Retinal pigment epithelial cell (primary cell): ENCODE measurements at regions not wholly inside any gene's neighbourhood (a gene's known extent, or its start where the extent isn't known, plus 50 kb on each side); places are given as distances from the start of the nearest gene placed in this dataset.

Source experiments
- DNase-seq: peaks from one replicate; pipeline ENCODE4 v3.0.0-alpha.2; 2010; ENCODE audit warnings: low read depth
- H3K4me3 ChIP-seq: 2 replicates; pipeline ENCODE4 v1.5.1; 2011; ENCODE audit warnings: mild to moderate bottlenecking, low read length, control low read depth, moderate library complexity
- TF ChIP-seq, protein P1 (sequence below): conservative IDR thresholded peaks from 2 replicates; pipeline ENCODE4 v1.5.1; 2011; ENCODE audit warnings: low read depth, low read length, control low read depth, inconsistent platforms

DNA sequence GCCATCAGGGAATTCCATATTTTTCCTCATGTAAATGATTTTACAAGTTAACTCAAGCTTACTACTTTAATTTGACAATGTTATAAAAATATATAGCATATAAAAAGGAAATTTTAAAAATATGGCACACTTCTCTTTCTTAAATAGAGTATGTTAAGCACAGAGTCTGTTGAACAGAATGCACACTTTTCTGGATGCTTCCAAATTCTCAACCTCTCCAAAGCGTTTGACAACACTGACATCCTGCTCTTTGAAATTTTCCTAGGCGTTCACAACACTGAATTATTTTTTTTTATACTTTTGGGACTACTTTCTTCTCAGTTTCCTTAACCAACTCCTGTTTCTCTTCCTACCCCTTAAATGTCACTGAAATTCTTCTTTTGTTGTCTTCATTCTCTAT lies 117.8 kb upstream of the PLXNA2 start:
- TF ChIP-seq, protein P1, sequence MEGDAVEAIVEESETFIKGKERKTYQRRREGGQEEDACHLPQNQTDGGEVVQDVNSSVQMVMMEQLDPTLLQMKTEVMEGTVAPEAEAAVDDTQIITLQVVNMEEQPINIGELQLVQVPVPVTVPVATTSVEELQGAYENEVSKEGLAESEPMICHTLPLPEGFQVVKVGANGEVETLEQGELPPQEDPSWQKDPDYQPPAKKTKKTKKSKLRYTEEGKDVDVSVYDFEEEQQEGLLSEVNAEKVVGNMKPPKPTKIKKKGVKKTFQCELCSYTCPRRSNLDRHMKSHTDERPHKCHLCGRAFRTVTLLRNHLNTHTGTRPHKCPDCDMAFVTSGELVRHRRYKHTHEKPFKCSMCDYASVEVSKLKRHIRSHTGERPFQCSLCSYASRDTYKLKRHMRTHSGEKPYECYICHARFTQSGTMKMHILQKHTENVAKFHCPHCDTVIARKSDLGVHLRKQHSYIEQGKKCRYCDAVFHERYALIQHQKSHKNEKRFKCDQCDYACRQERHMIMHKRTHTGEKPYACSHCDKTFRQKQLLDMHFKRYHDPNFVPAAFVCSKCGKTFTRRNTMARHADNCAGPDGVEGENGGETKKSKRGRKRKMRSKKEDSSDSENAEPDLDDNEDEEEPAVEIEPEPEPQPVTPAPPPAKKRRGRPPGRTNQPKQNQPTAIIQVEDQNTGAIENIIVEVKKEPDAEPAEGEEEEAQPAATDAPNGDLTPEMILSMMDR = no peak
- no peak for DNase-seq

DNA sequence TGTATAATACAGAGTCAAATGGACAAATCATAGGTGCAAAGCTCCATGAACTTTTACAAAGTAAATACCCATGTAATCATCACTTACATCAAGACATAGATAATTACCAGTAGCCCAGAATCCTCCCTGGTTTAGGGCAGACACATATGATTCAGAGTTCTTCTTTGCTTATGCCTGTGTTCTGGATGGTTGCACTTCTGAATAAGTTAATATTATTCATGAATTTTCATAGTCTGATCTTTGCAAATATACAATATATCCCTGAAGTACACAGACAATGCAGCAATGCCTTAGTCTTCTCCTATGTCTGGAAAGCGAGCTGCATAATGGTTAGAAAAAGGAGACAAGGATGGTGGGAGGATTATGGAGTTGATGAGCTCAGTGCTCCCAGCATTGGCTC lies 122.4 kb upstream of the PLXNA2 start:
- no peak for DNase-seq
- H3K4me3 ChIP-seq = no peak overlapping the region
- TF ChIP-seq, protein P1 = no peak

More for the DNA sequence above, 117.8 kb upstream of the PLXNA2 start:
- no peak overlapping the region for H3K4me3 ChIP-seq

DNA sequence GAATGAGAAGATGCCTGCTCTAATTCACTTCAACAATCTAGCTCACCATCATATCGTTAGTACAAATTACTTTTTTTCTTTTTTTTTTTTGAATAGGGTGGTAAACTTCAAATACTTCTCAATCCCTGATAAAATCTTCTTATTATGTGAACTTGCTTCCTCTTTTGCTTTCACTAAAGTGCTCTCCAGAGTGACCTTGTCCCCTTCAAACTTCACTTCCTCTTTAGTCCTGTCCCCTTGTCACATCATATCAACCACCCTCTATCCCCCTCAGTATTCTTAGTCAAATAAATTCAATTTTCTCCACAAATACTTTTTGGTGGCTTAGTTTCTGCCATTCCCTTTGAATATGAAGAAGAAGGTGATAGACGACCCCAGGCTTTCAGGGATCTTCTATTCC lies 124.9 kb upstream of the PLXNA2 start:
- DNase-seq = no peak
- H3K4me3 ChIP-seq = no peak overlapping the region
- TF ChIP-seq, protein P1 = no peak

DNA sequence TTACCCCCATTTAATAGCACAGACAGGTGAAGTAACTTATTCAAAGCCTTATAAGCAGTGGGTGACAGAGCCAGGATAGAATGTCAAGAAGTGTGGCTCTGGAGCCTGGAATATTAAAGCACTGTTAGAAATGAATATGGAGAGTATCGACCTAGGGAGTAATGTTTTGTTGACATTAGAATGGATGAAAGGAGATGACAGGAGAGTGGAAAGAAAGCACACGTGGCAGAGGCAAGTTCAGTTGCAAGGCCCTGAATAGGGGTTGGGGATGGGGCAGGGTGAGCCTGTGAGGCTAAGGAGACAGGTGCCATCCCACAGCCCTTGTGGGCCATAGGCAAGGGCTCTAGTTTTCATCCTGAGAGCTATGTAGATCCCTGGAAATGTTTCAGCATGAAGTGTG lies 125.5 kb upstream of the PLXNA2 start:
- no peak for DNase-seq
- TF ChIP-seq, protein P1 = no peak
- no peak overlapping the region for H3K4me3 ChIP-seq

DNA sequence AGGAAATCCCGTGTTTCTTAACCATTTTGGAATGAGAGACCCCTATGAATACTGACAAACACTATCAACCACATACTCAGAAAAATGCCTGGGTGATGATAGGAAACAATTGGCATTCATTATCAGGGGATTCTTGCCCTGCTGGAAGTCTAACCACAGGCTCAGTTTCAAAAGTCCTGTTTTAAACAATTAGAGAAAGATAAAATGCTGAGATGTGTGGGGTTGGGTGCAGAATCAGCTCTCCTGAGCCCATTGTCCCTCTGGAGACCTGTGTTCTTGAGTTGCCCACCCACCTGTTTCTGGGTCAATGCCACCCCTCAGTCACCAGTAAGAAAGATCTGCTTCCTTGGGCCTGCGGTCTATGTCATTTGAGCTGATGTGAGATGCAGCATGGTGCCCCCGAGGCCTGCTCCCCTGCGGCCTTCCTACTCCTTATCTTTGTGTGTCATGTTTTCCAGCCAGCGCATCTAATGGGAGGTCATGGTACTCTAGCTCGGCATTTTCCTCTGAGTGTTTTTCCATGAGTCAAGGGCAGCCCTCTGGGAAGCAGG lies 130.3 kb upstream of the PLXNA2 start:
- no peak for DNase-seq
- TF ChIP-seq, protein P1 = no peak
- no peak overlapping the region for H3K4me3 ChIP-seq

DNA sequence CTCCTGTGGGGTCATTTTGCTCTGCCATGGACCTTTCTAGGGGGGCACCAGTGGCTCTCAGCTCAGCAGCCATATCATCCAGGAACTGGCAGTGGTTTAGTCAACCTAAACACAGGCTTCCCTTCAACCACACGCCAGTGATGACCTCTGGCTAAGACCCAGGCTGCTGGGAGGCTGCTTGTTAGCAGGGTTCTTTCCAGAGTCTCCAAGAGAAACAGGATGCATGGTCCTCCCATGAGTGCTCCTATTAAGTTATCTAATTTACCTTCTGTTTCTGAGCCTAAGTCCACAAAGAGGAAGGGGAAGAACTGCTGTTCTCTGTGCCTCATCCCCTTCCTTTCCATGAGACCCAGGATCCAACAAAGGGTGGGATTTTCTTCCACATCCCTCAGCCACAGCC lies 137.3 kb upstream of the PLXNA2 start:
- no peak for DNase-seq
- H3K4me3 ChIP-seq = no peak overlapping the region
- TF ChIP-seq, protein P1 = no peak

DNA sequence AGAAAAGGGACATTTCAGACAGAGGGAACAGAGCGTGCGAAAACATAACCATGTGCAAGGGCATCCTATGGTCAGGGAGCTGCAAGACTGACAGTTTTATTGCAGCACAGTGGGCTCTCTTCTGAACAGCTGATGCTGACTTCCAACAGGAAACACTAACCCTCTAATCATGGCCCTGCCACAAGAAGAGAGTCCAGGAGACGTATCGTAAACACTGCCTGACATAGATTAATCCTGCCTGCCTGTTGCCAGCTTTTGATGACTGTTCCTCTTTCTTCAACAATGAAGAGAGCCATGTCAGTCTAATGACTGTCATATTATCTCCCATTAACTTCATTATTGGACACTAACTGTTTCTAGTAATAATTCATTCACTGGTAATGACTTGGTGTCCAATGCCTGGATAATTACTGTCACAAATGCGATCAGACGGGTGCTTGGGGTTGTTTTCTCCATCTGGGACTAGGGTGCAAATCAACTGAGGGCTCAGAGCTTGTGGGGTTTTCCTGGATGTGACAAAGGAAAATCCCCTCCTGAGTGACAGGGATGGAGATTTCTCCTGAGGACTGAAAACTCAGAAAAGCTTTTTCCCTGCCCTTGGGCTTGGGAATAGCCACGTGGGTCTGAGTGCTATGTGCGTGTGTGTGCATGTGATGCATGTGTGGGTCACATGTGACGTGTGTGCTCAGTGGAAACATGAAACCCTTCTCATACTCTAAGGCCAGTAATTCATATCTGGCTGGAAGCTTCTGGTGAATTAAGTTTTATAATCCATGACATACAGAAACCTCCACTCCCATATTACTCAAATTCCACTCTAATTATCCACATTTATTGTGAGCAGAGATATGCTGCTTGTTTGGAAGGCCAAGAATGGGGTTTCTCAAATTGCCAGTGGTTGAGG lies 144.0 kb upstream of the PLXNA2 start:
- H3K4me3 ChIP-seq = no peak overlapping the region
- TF ChIP-seq, protein P1 = no peak
- DNase-seq = no peak
